OCI-LY1 (cell line): ENCODE measurements at regions not wholly inside any gene's neighbourhood (a gene's known extent, or its start where the extent isn't known, plus 50 kb on each side); places are given as distances from the start of the nearest gene placed in this dataset.

Source experiments
- EZH2 ChIP-seq: fragments of 200-600 bp; sonication (generic), shearing (Covaris generic); IDR thresholded peaks from 2 replicates; pipeline ENCODE4 v1.8.0; 2017; ENCODE audit warnings: borderline replicate concordance, mixed run types, mild to moderate bottlenecking, antibody characterized with exemption, low read length, moderate library complexity, mixed read lengths
- TF ChIP-seq, protein P1 (sequence below): fragments of 200-600 bp; sonication (generic), shearing (Covaris generic); IDR thresholded peaks from 2 replicates; pipeline ENCODE4 v1.5.1; 2017; ENCODE audit warnings: mild to moderate bottlenecking, antibody characterized with exemption, low read length, moderate library complexity, mixed read lengths

DNA sequence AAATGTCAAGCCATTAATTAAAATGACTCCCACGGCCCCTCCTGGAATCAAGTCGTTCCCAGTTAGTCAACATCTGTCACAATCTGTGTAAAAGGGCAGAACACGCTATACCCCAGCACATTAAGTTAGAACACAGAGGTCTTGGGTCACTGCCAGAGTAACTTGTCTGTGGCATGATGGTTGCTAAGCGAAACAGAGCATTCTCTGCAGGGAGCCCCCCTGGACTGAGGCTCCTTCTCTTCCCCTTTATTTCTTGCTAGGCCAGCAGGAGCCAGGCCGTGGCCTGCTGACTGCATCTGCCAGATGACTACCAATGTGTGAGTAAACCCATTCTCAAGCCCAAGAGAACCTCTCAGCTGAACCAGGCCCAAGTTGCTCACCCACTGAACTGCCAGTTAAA lies 51.9 kb upstream of the ZBED3 start:
- TF ChIP-seq, protein P1, sequence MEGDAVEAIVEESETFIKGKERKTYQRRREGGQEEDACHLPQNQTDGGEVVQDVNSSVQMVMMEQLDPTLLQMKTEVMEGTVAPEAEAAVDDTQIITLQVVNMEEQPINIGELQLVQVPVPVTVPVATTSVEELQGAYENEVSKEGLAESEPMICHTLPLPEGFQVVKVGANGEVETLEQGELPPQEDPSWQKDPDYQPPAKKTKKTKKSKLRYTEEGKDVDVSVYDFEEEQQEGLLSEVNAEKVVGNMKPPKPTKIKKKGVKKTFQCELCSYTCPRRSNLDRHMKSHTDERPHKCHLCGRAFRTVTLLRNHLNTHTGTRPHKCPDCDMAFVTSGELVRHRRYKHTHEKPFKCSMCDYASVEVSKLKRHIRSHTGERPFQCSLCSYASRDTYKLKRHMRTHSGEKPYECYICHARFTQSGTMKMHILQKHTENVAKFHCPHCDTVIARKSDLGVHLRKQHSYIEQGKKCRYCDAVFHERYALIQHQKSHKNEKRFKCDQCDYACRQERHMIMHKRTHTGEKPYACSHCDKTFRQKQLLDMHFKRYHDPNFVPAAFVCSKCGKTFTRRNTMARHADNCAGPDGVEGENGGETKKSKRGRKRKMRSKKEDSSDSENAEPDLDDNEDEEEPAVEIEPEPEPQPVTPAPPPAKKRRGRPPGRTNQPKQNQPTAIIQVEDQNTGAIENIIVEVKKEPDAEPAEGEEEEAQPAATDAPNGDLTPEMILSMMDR, result no peak
- no peak for TF ChIP-seq EZH2
